Calu3 (cell line): ENCODE measurements at regions not wholly inside any gene's neighbourhood (a gene's known extent, or its start where the extent isn't known, plus 50 kb on each side); places are given as distances from the start of the nearest gene placed in this dataset.

ENCODE experiments used
- BruUV-seq: library from RNA; stranded (reverse); fragments of 400-500 nt; replicated peaks from 2 replicates; lab custom pipeline; 2021; lab: Mats Ljungman, UMichigan
- CTCF ChIA-PET: fragments of 300-600 bp; sonication (Branson Sonifier 250); formaldehyde crosslinking; loops from one replicate; lab custom pipeline; 2022; ENCODE audit warnings: antibody characterized with exemption; lab: Charles Lee
- DNase-seq: peaks from one replicate; pipeline ENCODE4 v3.0.0; 2022
- H3K27ac Mint-ChIP-seq: one replicate; pipeline ENCODE4 v1.8.0; 2022; ENCODE audit warnings: mixed read lengths; ENCODE audit not compliant: unreplicated experiment
- H3K27me3 Mint-ChIP-seq: one replicate; pipeline ENCODE4 v1.8.0; 2022; ENCODE audit warnings: mixed read lengths; ENCODE audit not compliant: unreplicated experiment
- H3K36me3 Mint-ChIP-seq: one replicate; pipeline ENCODE4 v1.8.0; 2022; ENCODE audit warnings: mild to moderate bottlenecking, moderate library complexity, mixed read lengths; ENCODE audit not compliant: insufficient read depth, unreplicated experiment
- H3K4me1 Mint-ChIP-seq: one replicate; pipeline ENCODE4 v1.8.0; 2022; ENCODE audit warnings: mild to moderate bottlenecking, low read depth, mixed read lengths; ENCODE audit not compliant: unreplicated experiment
- H3K4me3 Mint-ChIP-seq: one replicate; pipeline ENCODE4 v1.8.0; 2022; ENCODE audit warnings: mild to moderate bottlenecking, low read depth, moderate library complexity, mixed read lengths; ENCODE audit not compliant: unreplicated experiment
- H3K9me3 Mint-ChIP-seq: one replicate; pipeline ENCODE4 v1.8.0; 2022; ENCODE audit warnings: low read depth, mixed read lengths; ENCODE audit not compliant: unreplicated experiment
- CTCF ChIP-seq: fragments of 200-600 bp; IDR thresholded peaks from one replicate; pipeline ENCODE4 v1.8.0; 2022; ENCODE audit warnings: antibody characterized with exemption; ENCODE audit not compliant: unreplicated experiment
- intact Hi-C: fragments of 100-400 bp; cut with micrococcal nuclease; formaldehyde crosslinking; loops from one replicate; pipeline ENCODE4 v1.10.0; 2022; ENCODE audit not compliant: unreplicated experiment

DNA sequence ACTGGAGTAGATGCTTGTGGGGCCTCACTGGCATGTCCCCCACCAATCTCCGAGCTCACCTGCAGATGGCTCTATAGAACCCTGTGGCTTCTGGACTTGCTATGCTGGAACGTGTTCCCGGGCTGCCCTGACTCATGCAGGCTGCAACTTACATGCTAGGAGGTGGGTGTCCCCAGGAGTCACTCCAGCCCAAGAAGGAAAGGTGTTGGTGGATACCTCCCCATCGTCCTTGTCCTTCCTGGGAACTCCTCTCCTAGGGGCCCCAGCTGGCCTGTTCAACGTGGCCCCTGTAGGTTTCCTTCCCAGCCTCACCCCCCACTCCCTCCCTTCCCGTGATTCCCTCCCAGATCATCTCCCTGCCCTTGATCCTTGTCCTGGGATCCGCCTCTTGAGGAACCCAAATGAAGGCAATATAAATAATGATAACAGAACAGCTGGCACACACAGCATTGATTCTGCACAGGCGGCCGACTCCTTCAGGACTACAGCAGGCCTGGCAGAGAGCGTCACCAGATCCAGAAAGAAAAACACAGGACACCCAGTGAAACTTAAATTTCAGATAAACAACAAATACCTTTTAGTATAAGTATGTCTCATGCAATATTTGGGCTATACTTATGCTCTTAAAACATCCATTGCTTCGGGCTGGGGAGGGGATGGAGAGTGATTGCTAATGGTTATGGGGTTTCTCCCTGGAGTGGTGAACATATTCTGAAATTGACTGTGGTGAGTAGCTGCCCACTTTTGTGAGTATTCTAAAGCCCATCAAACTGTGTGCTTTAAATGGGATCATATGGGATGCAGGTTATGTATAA is 221.1 kb upstream of the GSE1 start:
- CTCF ChIA-PET: interaction anchor here (0.6 to 2.1 kb wide), 3 partner anchors 24 to 382 kb away, joined by 3 to 6 read pairs (median 6); no protein-coding TSS in a partner anchor
- Mint-ChIP-seq H3K9me3 (peaks cover 3% of the 10 kb centered on the region), H3K27ac (no peak overlapping the region), H3K4me3 (no peak overlapping the region), H3K27me3 (peaks cover 77% of the 10 kb centered on the region), H3K4me1 (peaks cover 11% of the 10 kb centered on the region), H3K36me3 (no peaks in the 10 kb centered on the region)
- intact Hi-C loops: loop anchor here (10.0 kb wide), 3 partner anchors 87 to 323 kb away; partner anchors contain the start of gene GSE1
- BruUV-seq: no TSS peak
- no peak for TF ChIP-seq CTCF
- no peak for DNase-seq

DNA sequence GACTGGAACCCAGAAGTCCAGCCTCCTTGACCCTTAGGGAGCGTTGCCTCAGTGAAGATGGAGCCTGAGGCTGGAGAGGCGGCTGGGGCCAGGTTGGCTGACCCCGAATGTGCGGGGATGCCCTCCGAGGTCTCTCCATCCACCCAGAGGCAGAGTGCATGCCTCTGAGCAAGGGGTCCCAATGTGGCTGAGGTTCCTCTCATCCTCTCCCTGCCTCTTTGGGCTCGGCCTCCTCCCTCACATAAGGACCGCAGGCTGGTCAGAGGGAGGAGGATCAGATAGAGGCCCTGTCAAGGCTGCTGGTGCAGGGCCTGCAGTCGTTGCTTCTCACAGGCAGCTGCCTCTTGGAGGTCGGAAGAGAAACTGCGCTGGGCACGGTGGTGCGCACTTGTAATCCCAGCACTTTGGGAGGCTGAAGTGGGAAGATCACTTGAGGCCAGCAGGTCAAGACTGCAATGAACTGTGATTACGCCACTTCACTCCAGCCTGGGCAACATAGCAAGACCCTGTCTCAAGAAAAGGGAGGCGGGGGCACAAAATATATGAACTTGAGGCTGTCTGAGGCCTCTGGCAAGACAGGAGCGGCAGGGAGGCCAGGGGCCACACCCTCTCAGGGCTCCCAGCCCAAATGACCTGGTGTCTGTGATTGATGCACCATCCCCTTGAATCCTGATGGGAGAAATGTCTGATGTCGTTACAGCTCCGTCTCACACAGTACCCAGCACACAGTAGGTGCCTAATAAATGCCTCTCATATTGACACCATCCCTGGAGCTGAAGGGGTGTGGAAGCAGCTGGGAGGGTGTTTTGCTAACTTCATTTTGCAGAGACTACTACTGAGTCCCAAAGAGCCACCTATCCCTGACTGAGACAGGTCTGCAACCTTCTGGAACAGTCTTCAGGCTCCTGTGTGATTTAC is 220.1 kb upstream of the GSE1 start:
- Mint-ChIP-seq H3K27ac (no peak overlapping the region), H3K9me3 (no peaks in the 10 kb centered on the region), H3K4me1 (peaks cover 11% of the 10 kb centered on the region), H3K4me3 (no peak overlapping the region), H3K27me3 (peaks cover 77% of the 10 kb centered on the region), H3K36me3 (no peaks in the 10 kb centered on the region)
- no TSS peak for BruUV-seq
- CTCF ChIA-PET: interaction anchor here (0.6 to 1.4 kb wide), 6 partner anchors 23 to 381 kb away, joined by 3 to 6 read pairs (median 4); no protein-coding TSS in a partner anchor
- no peak for DNase-seq
- TF ChIP-seq CTCF: no peak
- intact Hi-C loops: loop anchor here (10.0 kb wide), 3 partner anchors 88 to 322 kb away; partner anchors contain the start of gene GSE1

- Mint-ChIP-seq H3K4me3 (no peak overlapping the region), H3K4me1 (peaks cover 11% of the 10 kb centered on the region), H3K9me3 (no peaks in the 10 kb centered on the region), H3K27me3 (peaks cover 77% of the 10 kb centered on the region), H3K27ac (no peak overlapping the region), H3K36me3 (no peaks in the 10 kb centered on the region)
- peak; percentile 98 for TF ChIP-seq CTCF
- intact Hi-C loops: loop anchor here (10.0 kb wide), 3 partner anchors 89 to 321 kb away; partner anchors contain the start of gene GSE1
- DNase-seq: peak; percentile 86
- CTCF ChIA-PET: interaction anchor here (0.6 to 1.4 kb wide), 6 partner anchors 22 to 265 kb away, joined by 4 to 6 read pairs (median 4); no protein-coding TSS in a partner anchor
- no TSS peak for BruUV-seq
These were observed 219.3 kb upstream of the GSE1 start for GRCh38 chr16:85393674-85394451.
